ENCODE measurements at regions not wholly inside any gene's neighbourhood (a gene's known extent, or its start where the extent isn't known, plus 50 kb on each side); places are given as distances from the start of the nearest gene placed in this dataset.
A peak's percentile ranks its signal among the peaks of the same experiment; 100 is the strongest.

- DNase-seq (ENCODE audit: low read depth, low spot score), result no peak
Measured at GRCh38 chr2:149653831-149654445, 66.4 kb upstream of the MMADHC start.

- DNase-seq (ENCODE audit: low read depth, low spot score), result no peak
Measured at GRCh38 chr2:149652926-149653325, 65.4 kb upstream of the MMADHC start.

GRCh38 chr2:149652526-149652925 lies 65.0 kb upstream of the MMADHC start:
- no peak for DNase-seq (ENCODE audit: low read depth, low spot score)

GRCh38 chr2:149651229-149651628 lies 63.7 kb upstream of the MMADHC start:
- no peak for DNase-seq (ENCODE audit: low read depth, low spot score)

GRCh38 chr2:149650006-149650405 lies 62.4 kb upstream of the MMADHC start:
- no peak for DNase-seq (ENCODE audit: low read depth, low spot score)

- DNase-seq (ENCODE audit: low read depth, low spot score), result peak; percentile 79
Measured at GRCh38 chr2:149648282-149649030, 60.9 kb upstream of the MMADHC start.

GRCh38 chr2:149645391-149645790 lies 57.8 kb upstream of the MMADHC start:
- no peak for DNase-seq (ENCODE audit: low read depth, low spot score)

All from astrocyte of the hippocampus (primary cell).